Calu3 (cell line): ENCODE measurements at regions not wholly inside any gene's neighbourhood (a gene's known extent, or its start where the extent isn't known, plus 50 kb on each side); places are given as distances from the start of the nearest gene placed in this dataset.
"Not testable (repeated sequence)": the region's sequence is repeated elsewhere in the genome, so short reads cannot be mapped to it uniquely, and the experiment has no call there.

ENCODE experiments used
- BruUV-seq: library from RNA; stranded (reverse); fragments of 400-500 nt; replicated peaks from 2 replicates; lab custom pipeline; 2021; lab: Mats Ljungman, UMichigan
- CTCF ChIA-PET: fragments of 300-600 bp; sonication (Branson Sonifier 250); formaldehyde crosslinking; loops from one replicate; lab custom pipeline; 2022; ENCODE audit warnings: antibody characterized with exemption; lab: Charles Lee
- DNase-seq: peaks from one replicate; pipeline ENCODE4 v3.0.0; 2022
- H3K27ac Mint-ChIP-seq: one replicate; pipeline ENCODE4 v1.8.0; 2022; ENCODE audit warnings: mixed read lengths; ENCODE audit not compliant: unreplicated experiment
- H3K27me3 Mint-ChIP-seq: one replicate; pipeline ENCODE4 v1.8.0; 2022; ENCODE audit warnings: mixed read lengths; ENCODE audit not compliant: unreplicated experiment
- H3K36me3 Mint-ChIP-seq: one replicate; pipeline ENCODE4 v1.8.0; 2022; ENCODE audit warnings: mild to moderate bottlenecking, moderate library complexity, mixed read lengths; ENCODE audit not compliant: insufficient read depth, unreplicated experiment
- H3K4me1 Mint-ChIP-seq: one replicate; pipeline ENCODE4 v1.8.0; 2022; ENCODE audit warnings: mild to moderate bottlenecking, low read depth, mixed read lengths; ENCODE audit not compliant: unreplicated experiment
- H3K4me3 Mint-ChIP-seq: one replicate; pipeline ENCODE4 v1.8.0; 2022; ENCODE audit warnings: mild to moderate bottlenecking, low read depth, moderate library complexity, mixed read lengths; ENCODE audit not compliant: unreplicated experiment
- H3K9me3 Mint-ChIP-seq: one replicate; pipeline ENCODE4 v1.8.0; 2022; ENCODE audit warnings: low read depth, mixed read lengths; ENCODE audit not compliant: unreplicated experiment
- intact Hi-C: fragments of 100-400 bp; cut with micrococcal nuclease; formaldehyde crosslinking; loops from one replicate; pipeline ENCODE4 v1.10.0; 2022; ENCODE audit not compliant: unreplicated experiment
- TF ChIP-seq, protein P1 (sequence below): fragments of 200-600 bp; IDR thresholded peaks from one replicate; pipeline ENCODE4 v1.8.0; 2022; ENCODE audit warnings: antibody characterized with exemption; ENCODE audit not compliant: unreplicated experiment

GRCh38 chr11:106306942-106307341 is 229.5 kb downstream of the AASDHPPT start:
- no peak for DNase-seq
- no peaks in the 10 kb centered on the region for H3K36me3 Mint-ChIP-seq
- H3K4me3 Mint-ChIP-seq = no peak overlapping the region
- H3K27me3 Mint-ChIP-seq = no peaks in the 10 kb centered on the region
- H3K4me1 Mint-ChIP-seq = no peaks in the 10 kb centered on the region
- no peak overlapping the region for H3K27ac Mint-ChIP-seq
- peaks cover 15% of the 10 kb centered on the region for H3K9me3 Mint-ChIP-seq
- no TSS peak for BruUV-seq
- CTCF ChIA-PET = no interaction called here
- TF ChIP-seq, protein P1, sequence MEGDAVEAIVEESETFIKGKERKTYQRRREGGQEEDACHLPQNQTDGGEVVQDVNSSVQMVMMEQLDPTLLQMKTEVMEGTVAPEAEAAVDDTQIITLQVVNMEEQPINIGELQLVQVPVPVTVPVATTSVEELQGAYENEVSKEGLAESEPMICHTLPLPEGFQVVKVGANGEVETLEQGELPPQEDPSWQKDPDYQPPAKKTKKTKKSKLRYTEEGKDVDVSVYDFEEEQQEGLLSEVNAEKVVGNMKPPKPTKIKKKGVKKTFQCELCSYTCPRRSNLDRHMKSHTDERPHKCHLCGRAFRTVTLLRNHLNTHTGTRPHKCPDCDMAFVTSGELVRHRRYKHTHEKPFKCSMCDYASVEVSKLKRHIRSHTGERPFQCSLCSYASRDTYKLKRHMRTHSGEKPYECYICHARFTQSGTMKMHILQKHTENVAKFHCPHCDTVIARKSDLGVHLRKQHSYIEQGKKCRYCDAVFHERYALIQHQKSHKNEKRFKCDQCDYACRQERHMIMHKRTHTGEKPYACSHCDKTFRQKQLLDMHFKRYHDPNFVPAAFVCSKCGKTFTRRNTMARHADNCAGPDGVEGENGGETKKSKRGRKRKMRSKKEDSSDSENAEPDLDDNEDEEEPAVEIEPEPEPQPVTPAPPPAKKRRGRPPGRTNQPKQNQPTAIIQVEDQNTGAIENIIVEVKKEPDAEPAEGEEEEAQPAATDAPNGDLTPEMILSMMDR = no peak
- intact Hi-C loops = no loop called here

- Mint-ChIP-seq H3K4me3 (no peak overlapping the region), H3K4me1 (no peaks in the 10 kb centered on the region), H3K36me3 (no peaks in the 10 kb centered on the region), H3K27me3 (no peaks in the 10 kb centered on the region), H3K27ac (no peak overlapping the region), H3K9me3 (peaks cover 15% of the 10 kb centered on the region)
- CTCF ChIA-PET = no interaction called here
- BruUV-seq = no TSS peak
- intact Hi-C loops = no loop called here
- TF ChIP-seq, protein P1 = no peak
- no peak for DNase-seq
Measured at GRCh38 chr11:106309070-106309684, 231.7 kb downstream of the AASDHPPT start.

- CTCF ChIA-PET = no interaction called here
- intact Hi-C loops = no loop called here
- DNase-seq = no peak
- Mint-ChIP-seq H3K9me3 (peaks cover 7% of the 10 kb centered on the region), H3K4me1 (no peaks in the 10 kb centered on the region), H3K27me3 (no peaks in the 10 kb centered on the region), H3K4me3 (no peak overlapping the region), H3K27ac (no peak overlapping the region), H3K36me3 (no peaks in the 10 kb centered on the region)
- TF ChIP-seq, protein P1 = no peak
- BruUV-seq = no TSS peak
Measured at GRCh38 chr11:106311531-106312230, 234.2 kb downstream of the AASDHPPT start.

DNA sequence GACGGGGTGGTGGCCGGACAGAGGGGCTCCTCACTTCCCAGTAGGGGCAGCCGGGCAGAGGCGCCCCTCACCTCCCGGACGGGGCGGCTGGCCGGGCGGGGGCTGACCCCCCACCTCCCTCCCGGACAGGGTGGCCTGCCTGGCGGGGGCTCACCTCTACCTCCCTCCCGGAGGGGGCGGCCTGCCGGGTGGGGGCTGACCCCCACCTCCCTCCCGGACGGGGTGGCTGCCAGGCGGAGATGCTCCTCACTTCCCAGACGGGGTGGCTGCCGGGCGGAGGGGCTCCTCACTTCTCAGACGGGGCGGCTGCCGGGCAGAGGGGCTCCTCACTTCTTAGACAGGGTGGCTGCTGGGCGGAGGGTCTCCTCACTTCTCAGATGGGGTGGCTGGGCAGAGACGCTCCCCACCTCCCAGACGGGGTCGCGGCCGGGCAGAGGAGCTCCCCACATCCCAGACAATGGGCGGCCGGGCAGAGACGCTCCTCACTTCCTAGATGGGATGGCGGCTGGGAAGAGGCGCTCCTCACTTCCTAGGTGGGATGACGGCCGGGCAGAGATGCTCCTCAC is 239.8 kb downstream of the AASDHPPT start:
- DNase-seq, H3K36me3 Mint-ChIP-seq, intact Hi-C loops, H3K27ac Mint-ChIP-seq, BruUV-seq, H3K4me1 Mint-ChIP-seq, H3K4me3 Mint-ChIP-seq, H3K9me3 Mint-ChIP-seq, H3K27me3 Mint-ChIP-seq, CTCF ChIA-PET: not testable (repeated sequence)
